DOHH2 (cell line): ENCODE measurements at regions not wholly inside any gene's neighbourhood (a gene's known extent, or its start where the extent isn't known, plus 50 kb on each side); places are given as distances from the start of the nearest gene placed in this dataset.

Source experiments
- H3F3A ChIP-seq: fragments of 200-600 bp; sonication (generic), shearing (Covaris generic); 2 replicates; pipeline ENCODE4 v1.6.0; 2016; ENCODE audit warnings: antibody characterized with exemption, mild to moderate bottlenecking; ENCODE audit not compliant: control insufficient read depth, insufficient read depth
- H3K27ac ChIP-seq: fragments of 200-600 bp; sonication (generic); 2 replicates; pipeline ENCODE4 v1.5.1; 2014; ENCODE audit warnings: low read depth, mild to moderate bottlenecking, low read length, moderate library complexity
- H3K27me3 ChIP-seq: fragments of 200-600 bp; sonication (generic); 2 replicates; pipeline ENCODE4 v1.6.1; 2014; ENCODE audit warnings: mild to moderate bottlenecking, low read length, mixed read lengths; ENCODE audit not compliant: control insufficient read depth
- H3K36me3 ChIP-seq: fragments of 200-600 bp; sonication (generic); 2 replicates; pipeline ENCODE4 v1.6.1; 2014; ENCODE audit warnings: mild to moderate bottlenecking, low read length, moderate library complexity, mixed read lengths; ENCODE audit not compliant: control insufficient read depth
- H3K4me1 ChIP-seq: fragments of 200-600 bp; sonication (generic); 2 replicates; pipeline ENCODE4 v1.6.1; 2014; ENCODE audit warnings: mild to moderate bottlenecking, low read length, mixed read lengths; ENCODE audit not compliant: control insufficient read depth
- H3K4me2 ChIP-seq: fragments of 200-600 bp; sonication (generic); 2 replicates; pipeline ENCODE4 v1.6.0; 2014; ENCODE audit warnings: mild to moderate bottlenecking, low read length, moderate library complexity
- H3K4me3 ChIP-seq: fragments of 200-600 bp; sonication (generic); 2 replicates; pipeline ENCODE4 v1.5.1; 2014; ENCODE audit warnings: mild to moderate bottlenecking, low read length, mixed read lengths
- H3K79me2 ChIP-seq: fragments of 200-600 bp; sonication (generic); 2 replicates; pipeline ENCODE4 v1.6.1; 2014; ENCODE audit warnings: mild to moderate bottlenecking, low read length, mixed read lengths; ENCODE audit not compliant: control insufficient read depth
- H3K9me2 ChIP-seq: fragments of 200-600 bp; sonication (generic); replicated peaks from 2 replicates; pipeline ENCODE4 v1.6.1; 2014; ENCODE audit warnings: mild to moderate bottlenecking, low read length, mixed read lengths; ENCODE audit not compliant: control insufficient read depth
- H3K9me3 ChIP-seq: fragments of 200-600 bp; sonication (generic); 2 replicates; pipeline ENCODE4 v1.6.1; 2014; ENCODE audit warnings: antibody characterized with exemption, low read length, mixed read lengths; ENCODE audit not compliant: control insufficient read depth, insufficient read depth
- H4K20me1 ChIP-seq: fragments of 200-600 bp; sonication (generic); 2 replicates; pipeline ENCODE4 v1.6.0; 2014; ENCODE audit warnings: low read depth, mild to moderate bottlenecking, antibody characterized with exemption, low read length, moderate library complexity; ENCODE audit not compliant: control insufficient read depth, insufficient read depth
- CTCF ChIP-seq: fragments of 200-600 bp; sonication (generic); IDR thresholded peaks from one replicate; pipeline ENCODE4 v1.5.1; 2014; ENCODE audit warnings: antibody characterized with exemption, mild to moderate bottlenecking, low read depth, low read length; ENCODE audit not compliant: poor library complexity, severe bottlenecking
- EZH2phosphoT487 ChIP-seq: fragments of 200-600 bp; sonication (generic); IDR thresholded peaks from 2 replicates; pipeline ENCODE4 v1.6.1; 2017; ENCODE audit warnings: borderline replicate concordance, mild to moderate bottlenecking, antibody characterized with exemption, low read length, moderate library complexity, mixed read lengths

- TF ChIP-seq CTCF (no peak), EZH2phosphoT487 (no peak)
- no peaks in the 10 kb centered on the region for H3K4me1 ChIP-seq
- no peak overlapping the region for H3K4me2 ChIP-seq
- no peaks in the 10 kb centered on the region for H3K9me2 ChIP-seq
- no peak overlapping the region for H3K4me3 ChIP-seq
- no peak overlapping the region for H3K27ac ChIP-seq
- H3K9me3 ChIP-seq, result no peaks in the 10 kb centered on the region
- no peaks in the 10 kb centered on the region for H3K27me3 ChIP-seq
- H3K79me2 ChIP-seq, result no peaks in the 10 kb centered on the region
- H3F3A ChIP-seq, result no peaks in the 10 kb centered on the region
- H3K36me3 ChIP-seq, result no peaks in the 10 kb centered on the region
- no peaks in the 10 kb centered on the region for H4K20me1 ChIP-seq
Measured at GRCh38 chr19:30662211-30662861, 290.2 kb downstream of the ZNF536 start.

- Histone ChIP-seq H3K27ac (no peak overlapping the region), H3F3A (no peaks in the 10 kb centered on the region), H3K4me1 (no peaks in the 10 kb centered on the region), H3K79me2 (no peaks in the 10 kb centered on the region), H3K4me3 (no peak overlapping the region), H3K4me2 (no peak overlapping the region), H4K20me1 (no peaks in the 10 kb centered on the region), H3K9me3 (no peaks in the 10 kb centered on the region), H3K27me3 (no peaks in the 10 kb centered on the region), H3K36me3 (no peaks in the 10 kb centered on the region), H3K9me2 (no peaks in the 10 kb centered on the region)
- TF ChIP-seq EZH2phosphoT487 (no peak), CTCF (no peak)
Measured at GRCh38 chr19:30659638-30660037, 287.5 kb downstream of the ZNF536 start.

- Histone ChIP-seq H3K27me3 (no peaks in the 10 kb centered on the region), H3K9me2 (no peaks in the 10 kb centered on the region), H3F3A (no peaks in the 10 kb centered on the region)
Measured at GRCh38 chr19:30656520-30657100, 284.4 kb downstream of the ZNF536 start.

More at GRCh38 chr19:30656520-30657100, 284.4 kb downstream of the ZNF536 start:
- H4K20me1 ChIP-seq, result no peaks in the 10 kb centered on the region
- H3K4me3 ChIP-seq, result no peak overlapping the region
- TF ChIP-seq CTCF (no peak), EZH2phosphoT487 (no peak)
- no peak overlapping the region for H3K4me2 ChIP-seq
- H3K9me3 ChIP-seq, result no peaks in the 10 kb centered on the region
- H3K4me1 ChIP-seq, result no peaks in the 10 kb centered on the region
- H3K36me3 ChIP-seq, result no peaks in the 10 kb centered on the region
- no peaks in the 10 kb centered on the region for H3K79me2 ChIP-seq
- H3K27ac ChIP-seq, result no peak overlapping the region
